Tibial artery (tissue), 4 donors: ENCODE measurements at regions not wholly inside any gene's neighbourhood (a gene's known extent, or its start where the extent isn't known, plus 50 kb on each side); places are given as distances from the start of the nearest gene placed in this dataset.

ENCODE experiments used
- DNase-seq, 2 donors: peaks; one replicate each; pipeline ENCODE4 v3.0.0-alpha.2; 2019
- H3K27ac ChIP-seq, 2 donors: fragments of 200-600 bp; sonication (generic) in 1 of 2; 1 replicate in 1 of 2; 2 replicates in 1 of 2; pipeline ENCODE4 v1.5.1; 2018 to 2019; ENCODE audit warnings: mild to moderate bottlenecking in 1 of 2
- H3K27me3 ChIP-seq, 2 donors: fragments of 200-600 bp; sonication (generic) in 1 of 2; one replicate each; pipeline versions ENCODE4 v1.5.1 to v1.6.0; 2016 to 2019
- H3K36me3 ChIP-seq, 3 donors: fragments of 200-600 bp; sonication (generic) in 2 of 3; one replicate each; pipeline ENCODE4 v1.5.1; 2016 to 2019; ENCODE audit warnings: mild to moderate bottlenecking in 2 of 3
- H3K4me1 ChIP-seq, 4 donors: fragments of 200-600 bp; sonication (generic) in 2 of 4; 1 replicate in 3 of 4; 2 replicates in 1 of 4; pipeline ENCODE4 v1.5.1; 2016 to 2019
- H3K4me3 ChIP-seq, 2 donors: fragments of 200-600 bp; sonication (generic) in 1 of 2; 1 replicate in 1 of 2; 2 replicates in 1 of 2; pipeline ENCODE4 v1.5.1; 2018 to 2019; ENCODE audit warnings: mild to moderate bottlenecking in 2 of 2
- H3K9me3 ChIP-seq, 3 donors: fragments of 200-600 bp; sonication (generic) in 1 of 3; one replicate each; pipeline ENCODE4 v1.5.1; 2016 to 2019
- CTCF ChIP-seq, 2 experiments: fragments of 200-600 bp in 1 of 2; fragments of 450-650 bp in 1 of 2; IDR thresholded peaks; one replicate each; pipeline ENCODE4 v1.5.1; 2017 to 2019; ENCODE audit warnings: antibody characterized with exemption in 2 of 2, mild to moderate bottlenecking in 1 of 2, moderate library complexity in 1 of 2
- intact Hi-C: fragments of 100-400 bp; cut with DNase I; formaldehyde crosslinking; loops from one replicate; pipeline ENCODE4 v1.15.0; 2023; ENCODE audit warnings: low total_unique reads

GRCh38 chr4:170721812-170722373 lies 632.1 kb upstream of the AADAT start:
- H3K27ac ChIP-seq = no peak overlapping the region
- no peaks in the 10 kb centered on the region for H3K4me1 ChIP-seq
- intact Hi-C loops = no loop called here
- no peak for TF ChIP-seq CTCF (IDR thresholded peaks at IDR 0.05)
- no peaks in the 10 kb centered on the region for H3K36me3 ChIP-seq
- no peaks in the 10 kb centered on the region for H3K27me3 ChIP-seq
- no peak for DNase-seq
- no peaks in the 10 kb centered on the region for H3K9me3 ChIP-seq
- no peak overlapping the region for H3K4me3 ChIP-seq

- H3K4me3 ChIP-seq = no peak overlapping the region
- DNase-seq = no peak
- no peaks in the 10 kb centered on the region for H3K36me3 ChIP-seq
- H3K27me3 ChIP-seq = no peaks in the 10 kb centered on the region
- no peaks in the 10 kb centered on the region for H3K4me1 ChIP-seq
- intact Hi-C loops = no loop called here
- TF ChIP-seq CTCF (IDR thresholded peaks at IDR 0.05) = no peak
- no peaks in the 10 kb centered on the region for H3K9me3 ChIP-seq
- H3K27ac ChIP-seq = no peak overlapping the region
Measured at GRCh38 chr4:170716868-170717267, 627.1 kb upstream of the AADAT start.

GRCh38 chr4:170705907-170706306 lies 616.2 kb upstream of the AADAT start:
- TF ChIP-seq CTCF (IDR thresholded peaks at IDR 0.05) = no peak
- Histone ChIP-seq H3K4me3 (no peak overlapping the region), H3K27ac (no peak overlapping the region), H3K4me1 (no peaks in the 10 kb centered on the region), H3K36me3 (no peaks in the 10 kb centered on the region), H3K9me3 (no peaks in the 10 kb centered on the region), H3K27me3 (no peaks in the 10 kb centered on the region)
- intact Hi-C loops = no loop called here
- DNase-seq = no peak

- Histone ChIP-seq H3K36me3 (no peaks in the 10 kb centered on the region), H3K4me1 (peaks cover 0 to 21% (median 0%) of the 10 kb centered on the region in 4 donors), H3K9me3 (no peaks in the 10 kb centered on the region), H3K4me3 (no peak overlapping the region), H3K27ac (no peak overlapping the region), H3K27me3 (no peaks in the 10 kb centered on the region)
- intact Hi-C loops = no loop called here
- DNase-seq = no peak
- TF ChIP-seq CTCF (IDR thresholded peaks at IDR 0.05) = no peak
Measured at GRCh38 chr4:170700064-170700463, 610.3 kb upstream of the AADAT start.

GRCh38 chr4:170698334-170698733 lies 608.6 kb upstream of the AADAT start:
- Histone ChIP-seq H3K27ac (no peak overlapping the region), H3K36me3 (no peaks in the 10 kb centered on the region), H3K4me1 (peaks cover 0 to 21% (median 0%) of the 10 kb centered on the region in 4 donors), H3K4me3 (no peak overlapping the region), H3K27me3 (no peaks in the 10 kb centered on the region), H3K9me3 (no peaks in the 10 kb centered on the region)
- no peak for DNase-seq
- TF ChIP-seq CTCF (IDR thresholded peaks at IDR 0.05) = no peak
- intact Hi-C loops = no loop called here

DNA sequence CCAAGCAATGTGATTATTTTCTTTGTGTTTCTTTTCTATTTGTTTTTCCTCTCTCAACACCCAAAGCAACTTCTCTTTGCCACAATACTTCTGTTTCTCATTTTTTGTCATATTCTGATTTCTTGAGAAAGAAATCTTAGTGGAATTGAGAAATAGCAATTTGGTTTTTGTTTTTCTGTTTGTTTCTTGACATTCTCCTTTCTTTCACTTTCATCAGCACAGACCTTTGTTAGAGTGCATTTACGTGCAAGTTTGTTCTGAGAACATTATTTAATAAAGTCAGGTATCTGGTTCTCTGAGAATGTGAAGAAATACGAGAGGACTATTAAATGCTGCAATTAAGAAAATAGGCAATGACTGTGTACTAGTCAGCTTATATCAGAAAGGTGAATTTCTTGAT lies 608.1 kb upstream of the AADAT start:
- Histone ChIP-seq H3K4me3 (no peak overlapping the region), H3K36me3 (no peaks in the 10 kb centered on the region), H3K4me1 (peaks cover 0 to 21% (median 0%) of the 10 kb centered on the region in 4 donors), H3K9me3 (no peaks in the 10 kb centered on the region), H3K27ac (no peak overlapping the region), H3K27me3 (no peaks in the 10 kb centered on the region)
- no peak for TF ChIP-seq CTCF (IDR thresholded peaks at IDR 0.05)
- DNase-seq = no peak
- intact Hi-C loops = no loop called here
